SK-N-MC (cell line): ENCODE measurements at regions not wholly inside any gene's neighbourhood (a gene's known extent, or its start where the extent isn't known, plus 50 kb on each side); places are given as distances from the start of the nearest gene placed in this dataset.

Experiments
- EZH2 ChIP-seq: fragments of 200-600 bp; sonication (generic); IDR thresholded peaks from one replicate; pipeline ENCODE4 v1.6.1; 2017; ENCODE audit warnings: antibody characterized with exemption
- FOXP2 ChIP-seq: optimal IDR thresholded peaks from 2 replicates; pipeline ENCODE3; 2011; ENCODE audit warnings: mild to moderate bottlenecking, moderate library complexity; ENCODE audit not compliant: insufficient read depth; ENCODE audit errors: extremely low read length, control extremely low read depth

DNA sequence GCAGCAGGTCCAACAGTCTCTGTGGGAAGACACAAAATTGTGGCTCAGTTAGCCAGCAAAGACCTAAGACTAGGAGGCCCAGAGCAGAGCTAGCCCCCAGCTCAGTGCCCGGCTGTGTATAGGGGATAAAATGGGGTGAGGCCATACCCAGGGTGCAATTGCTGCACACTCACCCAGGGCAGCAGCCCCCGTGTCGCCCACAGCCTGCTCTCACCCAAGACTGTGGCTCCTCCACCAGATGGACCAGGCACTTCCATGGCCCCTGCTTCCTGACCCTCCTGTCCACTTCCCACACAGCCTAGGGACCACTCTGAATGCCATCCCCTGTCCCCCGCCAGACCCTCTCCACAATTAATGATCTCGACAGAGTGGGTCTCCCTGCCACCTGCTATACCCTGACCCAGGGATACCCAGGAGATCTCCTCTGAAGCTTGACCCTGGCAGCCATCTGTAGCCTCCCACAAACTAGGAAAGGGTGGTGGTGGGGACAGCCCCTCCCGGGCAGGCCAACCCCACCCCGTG lies 85.7 kb downstream of the HS1BP3 start:
- TF ChIP-seq FOXP2 (no peak), EZH2 (no peak)
